ENCODE measurements at regions not wholly inside any gene's neighbourhood (a gene's known extent, or its start where the extent isn't known, plus 50 kb on each side); places are given as distances from the start of the nearest gene placed in this dataset.

- no peaks in the 10 kb centered on the region for H3K27me3 Mint-ChIP-seq (ENCODE audit: low read depth)
- H3K4me1 Mint-ChIP-seq (ENCODE audit: low read depth): peaks cover 82% of the 10 kb centered on the region
- H3K9me3 Mint-ChIP-seq (ENCODE audit: low read depth): no peaks in the 10 kb centered on the region
- TF ChIP-seq CTCF (IDR thresholded peaks at IDR 0.05): no peak
- peak overlapping the region; percentile 95 for H3K27ac Mint-ChIP-seq (ENCODE audit: unreplicated experiment)
- no peak for DNase-seq (ENCODE audit: low spot score)
- no peaks in the 10 kb centered on the region for H3K36me3 Mint-ChIP-seq (ENCODE audit: low read depth)
- peak overlapping the region; percentile 20 for H3K4me3 Mint-ChIP-seq (ENCODE audit: unreplicated experiment)
Observed at GRCh38 chr14:71489742-71490141, 442.5 kb upstream of the RGS6 start.

GRCh38 chr14:71491931-71492330, 440.3 kb upstream of the RGS6 start:
- H3K36me3 Mint-ChIP-seq (ENCODE audit: low read depth): peaks cover 2% of the 10 kb centered on the region
- H3K27me3 Mint-ChIP-seq (ENCODE audit: low read depth): no peaks in the 10 kb centered on the region
- DNase-seq (ENCODE audit: low spot score): no peak
- TF ChIP-seq CTCF (IDR thresholded peaks at IDR 0.05): no peak
- peaks cover 70% of the 10 kb centered on the region for H3K4me1 Mint-ChIP-seq (ENCODE audit: low read depth)
- H3K9me3 Mint-ChIP-seq (ENCODE audit: low read depth): peaks cover 6% of the 10 kb centered on the region
- peak overlapping the region; percentile 92 for H3K27ac Mint-ChIP-seq (ENCODE audit: unreplicated experiment)
- no peak overlapping the region for H3K4me3 Mint-ChIP-seq (ENCODE audit: unreplicated experiment)

GRCh38 chr14:71492346-71492745, 439.9 kb upstream of the RGS6 start:
- Mint-ChIP-seq H3K27ac (ENCODE audit: unreplicated experiment) (peak overlapping the region; percentile 92), H3K9me3 (ENCODE audit: low read depth) (peaks cover 6% of the 10 kb centered on the region), H3K36me3 (ENCODE audit: low read depth) (peaks cover 2% of the 10 kb centered on the region), H3K4me3 (ENCODE audit: unreplicated experiment) (no peak overlapping the region), H3K4me1 (ENCODE audit: low read depth) (peaks cover 67% of the 10 kb centered on the region), H3K27me3 (ENCODE audit: low read depth) (no peaks in the 10 kb centered on the region)
- TF ChIP-seq CTCF (IDR thresholded peaks at IDR 0.05): no peak
- no peak for DNase-seq (ENCODE audit: low spot score)

DNA sequence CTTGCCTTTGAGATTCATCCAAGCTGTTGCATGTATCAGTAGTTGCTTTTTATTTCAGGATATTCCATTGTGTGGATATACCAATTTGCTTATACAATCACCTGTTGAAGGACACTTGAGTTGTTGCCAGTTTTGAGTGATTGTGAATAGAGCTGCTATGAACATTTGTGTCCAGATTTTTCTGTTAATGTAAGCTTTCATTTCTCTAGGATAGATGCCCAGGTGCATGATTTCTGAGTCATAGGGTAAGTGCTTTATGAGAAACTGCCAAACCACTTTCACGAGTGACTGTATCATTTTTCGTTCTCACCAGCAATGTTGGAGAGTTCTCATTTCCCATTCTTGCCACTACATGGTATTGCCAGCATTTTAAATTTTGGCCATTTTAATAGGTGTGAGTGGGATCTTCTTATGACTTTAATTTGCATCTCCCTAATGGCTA, 434.6 kb upstream of the RGS6 start:
- peaks cover 6% of the 10 kb centered on the region for H3K9me3 Mint-ChIP-seq (ENCODE audit: low read depth)
- H3K27ac Mint-ChIP-seq (ENCODE audit: unreplicated experiment): peak overlapping the region; percentile 60
- no peak for DNase-seq (ENCODE audit: low spot score)
- H3K4me3 Mint-ChIP-seq (ENCODE audit: unreplicated experiment): no peak overlapping the region
- H3K4me1 Mint-ChIP-seq (ENCODE audit: low read depth): peaks cover 53% of the 10 kb centered on the region
- no peak for TF ChIP-seq CTCF (IDR thresholded peaks at IDR 0.05)
- H3K36me3 Mint-ChIP-seq (ENCODE audit: low read depth): peaks cover 2% of the 10 kb centered on the region
- no peaks in the 10 kb centered on the region for H3K27me3 Mint-ChIP-seq (ENCODE audit: low read depth)

- H3K9me3 Mint-ChIP-seq (ENCODE audit: low read depth): peaks cover 6% of the 10 kb centered on the region
- TF ChIP-seq CTCF (IDR thresholded peaks at IDR 0.05): no peak
- peaks cover 2% of the 10 kb centered on the region for H3K36me3 Mint-ChIP-seq (ENCODE audit: low read depth)
- no peaks in the 10 kb centered on the region for H3K27me3 Mint-ChIP-seq (ENCODE audit: low read depth)
- no peak for DNase-seq (ENCODE audit: low spot score)
- H3K4me1 Mint-ChIP-seq (ENCODE audit: low read depth): peaks cover 53% of the 10 kb centered on the region
- H3K27ac Mint-ChIP-seq (ENCODE audit: unreplicated experiment): peak overlapping the region; percentile 60
- H3K4me3 Mint-ChIP-seq (ENCODE audit: unreplicated experiment): no peak overlapping the region
Observed at GRCh38 chr14:71498212-71498611, 434.0 kb upstream of the RGS6 start.
